Lung (tissue), 11 donors: ENCODE measurements at regions not wholly inside any gene's neighbourhood (a gene's known extent, or its start where the extent isn't known, plus 50 kb on each side); places are given as distances from the start of the nearest gene placed in this dataset.

Source experiments
- ATAC-seq: fragments of 200-7000 bp; cut with Tn5 transposase; one replicate; pipeline ENCODE4 v1.9.1; 2020; ENCODE audit warnings: moderate number of reproducible peaks; ENCODE audit not compliant: insufficient read depth, low FRiP score
- DNase-seq, 3 donors: peaks; one replicate each; pipeline ENCODE4 v3.0.0-alpha.2; 2013 to 2017
- H3K27ac ChIP-seq, 2 donors: one replicate each; pipeline ENCODE4 v1.5.1; 2013; ENCODE audit warnings: mild to moderate bottlenecking in 2 of 2, moderate library complexity in 2 of 2, control low read depth in 1 of 2, inconsistent platforms in 1 of 2, low read depth in 1 of 2, low read length in 1 of 2
- H3K27me3 ChIP-seq, 3 donors: one replicate each; pipeline ENCODE4 v1.5.1; 2013; ENCODE audit warnings: low read length in 2 of 3; ENCODE audit not compliant: control insufficient read depth in 3 of 3, insufficient read depth in 3 of 3
- H3K36me3 ChIP-seq, 4 donors: one replicate each; pipeline ENCODE4 v1.5.1; 2013; ENCODE audit warnings: low read length in 4 of 4, mild to moderate bottlenecking in 1 of 4, moderate library complexity in 1 of 4; ENCODE audit not compliant: control insufficient read depth in 4 of 4, insufficient read depth in 4 of 4
- H3K4me1 ChIP-seq, 5 donors: one replicate each; pipeline ENCODE4 v1.5.1; 2013; ENCODE audit warnings: low read length in 5 of 5, mild to moderate bottlenecking in 2 of 5, moderate library complexity in 1 of 5; ENCODE audit not compliant: control insufficient read depth in 5 of 5, insufficient read depth in 5 of 5
- H3K4me3 ChIP-seq: one replicate; pipeline ENCODE4 v1.5.1; 2013; ENCODE audit warnings: mild to moderate bottlenecking, control low read depth, moderate library complexity
- H3K9ac ChIP-seq, 2 donors: one replicate each; pipeline ENCODE4 v1.5.1; 2013; ENCODE audit warnings: low read length in 2 of 2, control low read depth in 1 of 2; ENCODE audit not compliant: insufficient read depth in 1 of 2
- H3K9me3 ChIP-seq, 4 donors: one replicate each; pipeline ENCODE4 v1.5.1; 2013; ENCODE audit warnings: low read length in 3 of 4, mild to moderate bottlenecking in 1 of 4, moderate library complexity in 1 of 4; ENCODE audit not compliant: control insufficient read depth in 4 of 4, insufficient read depth in 3 of 4
- CTCF ChIP-seq: IDR thresholded peaks from 2 replicates; pipeline ENCODE4 v1.5.1; 2012; ENCODE audit warnings: mild to moderate bottlenecking; ENCODE audit errors: control extremely low read depth, extremely low read depth
- WGBS, 2 donors: extraction: QIAGEN DNeasy Blood & Tissue Kit; methylation state at CpG; one replicate each; pipeline ENCODE4 v1.1.7; 2013; 5-methylcytosine and 5-hydroxymethylcytosine counted together
- donor health status: control.
- donor health status: control.
- donor health status: Bipolar disorder and iron deficiency.
- donor health status: healthy.
- donor health status: DM: yes; HTN: yes; CAD: no.

GRCh38 chr11:56890584-56891305 lies 98.0 kb upstream of the OR5AK2 start:
- DNase-seq (no peak), ATAC-seq (no peak)
- 80 to 87% methylated on average over 9 of the region's 9 CpGs for WGBS, 2 donors
- Histone ChIP-seq H3K4me1 (peaks cover 0 to 2% (median 0%) of the 10 kb centered on the region in 5 donors), H3K9me3 (no peaks in the 10 kb centered on the region), H3K27ac (no peak overlapping the region), H3K4me3 (no peak overlapping the region), H3K27me3 (no peaks in the 10 kb centered on the region), H3K36me3 (no peaks in the 10 kb centered on the region), H3K9ac (no peak overlapping the region)
- no peak for TF ChIP-seq CTCF

GRCh38 chr11:56889986-56890385 lies 98.7 kb upstream of the OR5AK2 start:
- H3K9ac ChIP-seq, result no peak overlapping the region
- peaks cover 0 to 5% (median 2%) of the 10 kb centered on the region in 5 donors for H3K4me1 ChIP-seq
- H3K9me3 ChIP-seq, result no peaks in the 10 kb centered on the region
- no peak for TF ChIP-seq CTCF
- H3K27ac ChIP-seq, result no peak overlapping the region
- WGBS, 2 donors, result 86 to 90% methylated on average over 4 of the region's 4 CpGs
- H3K27me3 ChIP-seq, result no peaks in the 10 kb centered on the region
- H3K4me3 ChIP-seq, result no peak overlapping the region
- no peak for ATAC-seq
- no peak for DNase-seq
- H3K36me3 ChIP-seq, result no peaks in the 10 kb centered on the region

- no peaks in the 10 kb centered on the region for H3K36me3 ChIP-seq
- no peak overlapping the region for H3K9ac ChIP-seq
- H3K4me1 ChIP-seq, result peaks cover 0 to 16% (median 5%) of the 10 kb centered on the region in 5 donors
- DNase-seq (no peak), ATAC-seq (no peak)
- H3K27ac ChIP-seq, result no peak overlapping the region
- H3K27me3 ChIP-seq, result no peaks in the 10 kb centered on the region
- no peak overlapping the region for H3K4me3 ChIP-seq
- TF ChIP-seq CTCF, result no peak
- H3K9me3 ChIP-seq, result no peaks in the 10 kb centered on the region
- WGBS, 2 donors, result 80 to 94% methylated on average over 3 of the region's 3 CpGs
Measured at GRCh38 chr11:56887940-56888339, 100.8 kb upstream of the OR5AK2 start.

- peaks cover 0 to 16% (median 5%) of the 10 kb centered on the region in 5 donors for H3K4me1 ChIP-seq
Measured at GRCh38 chr11:56886455-56886854, 102.3 kb upstream of the OR5AK2 start.

More at GRCh38 chr11:56886455-56886854, 102.3 kb upstream of the OR5AK2 start:
- no peaks in the 10 kb centered on the region for H3K36me3 ChIP-seq
- H3K27me3 ChIP-seq, result no peaks in the 10 kb centered on the region
- H3K27ac ChIP-seq, result no peak overlapping the region
- 59 to 76% methylated on average over 6 of the region's 6 CpGs for WGBS, 2 donors
- H3K4me3 ChIP-seq, result no peak overlapping the region
- H3K9ac ChIP-seq, result no peak overlapping the region
- TF ChIP-seq CTCF, result no peak
- ATAC-seq (no peak), DNase-seq (no peak)
- H3K9me3 ChIP-seq, result no peaks in the 10 kb centered on the region
